Limb (tissue), 2 donors: ENCODE measurements at regions not wholly inside any gene's neighbourhood (a gene's known extent, or its start where the extent isn't known, plus 50 kb on each side); places are given as distances from the start of the nearest gene placed in this dataset.
"Not testable (repeated sequence)": the region's sequence is repeated elsewhere in the genome, so short reads cannot be mapped to it uniquely, and the experiment has no call there.

Experiments
- DNase-seq, 2 donors: peaks; one replicate each; pipeline ENCODE4 v3.0.0-alpha.2; 2016; ENCODE audit errors: extremely low spot score in 2 of 2

DNA sequence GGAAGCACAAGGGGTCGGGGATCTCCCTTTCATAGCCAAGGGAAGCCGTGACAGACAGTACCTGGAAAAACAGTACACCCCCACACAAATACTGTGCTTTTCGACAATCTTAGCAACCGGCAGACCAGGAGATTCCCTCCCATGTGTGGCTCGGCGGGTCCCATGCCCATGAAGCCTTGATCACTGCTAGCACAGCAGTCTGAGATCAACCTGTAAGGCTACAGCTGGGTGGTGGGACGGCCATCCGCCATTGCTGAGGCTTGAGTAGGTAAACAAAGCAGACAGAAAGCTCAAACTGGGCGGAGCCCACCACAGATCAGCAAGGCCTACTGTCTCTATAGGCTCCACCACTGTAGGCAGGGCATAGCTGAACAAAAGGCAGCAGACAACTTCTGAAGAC is 180.2 kb upstream of the SOX6 start:
- DNase-seq, result no peak

DNA sequence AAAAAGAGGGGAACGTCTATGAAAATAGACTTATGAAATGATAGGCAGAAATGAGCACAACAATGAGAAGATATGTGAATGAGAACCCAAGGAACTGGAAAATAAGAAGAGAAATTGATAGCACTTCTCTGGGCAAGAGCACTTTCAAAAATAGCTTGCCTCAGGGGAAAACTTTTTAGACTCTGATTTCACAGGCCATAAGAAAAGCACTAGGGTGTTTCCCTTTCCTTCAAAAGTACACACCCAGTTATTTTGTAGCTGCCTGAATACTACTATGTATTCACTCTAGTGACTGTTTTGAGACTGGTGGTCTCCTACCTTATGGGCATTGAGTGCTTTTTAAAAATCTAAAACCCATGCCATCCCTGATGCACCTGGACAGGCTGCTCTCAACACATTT is 172.3 kb upstream of the SOX6 start:
- DNase-seq, result no peak

DNA sequence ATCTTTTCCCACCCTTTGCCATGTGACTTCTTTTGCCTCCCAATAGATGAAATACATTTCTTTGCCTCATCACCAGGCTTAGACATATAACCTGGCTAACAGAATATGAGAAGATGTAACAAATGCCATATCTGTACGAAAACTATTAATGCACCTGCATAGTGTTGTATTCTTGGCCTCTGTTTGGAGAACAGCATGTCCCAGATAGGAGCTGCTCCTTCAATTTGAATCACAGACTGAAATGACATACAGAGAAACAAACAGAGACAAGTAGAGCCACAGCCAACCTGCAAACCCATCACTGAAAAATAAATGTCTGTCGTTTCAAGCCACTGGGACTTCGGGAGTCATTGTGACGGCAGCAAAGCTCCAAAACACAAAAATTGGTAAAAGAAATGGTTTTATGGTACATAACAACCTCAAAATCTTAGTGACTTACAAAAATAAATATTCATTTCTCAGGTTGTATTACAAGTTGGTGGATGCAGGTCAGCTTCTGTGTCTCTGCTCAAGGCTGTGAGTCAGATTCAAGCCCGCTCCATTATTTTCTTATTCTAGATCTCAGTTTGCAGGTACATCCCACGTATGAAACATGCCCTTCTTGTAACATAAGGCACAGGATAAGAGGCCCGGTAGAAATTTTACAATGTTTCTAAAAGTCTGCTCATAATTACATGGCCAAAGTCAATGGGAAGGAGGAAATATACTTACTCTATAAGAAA is 171.3 kb upstream of the SOX6 start:
- DNase-seq, result no peak

DNA sequence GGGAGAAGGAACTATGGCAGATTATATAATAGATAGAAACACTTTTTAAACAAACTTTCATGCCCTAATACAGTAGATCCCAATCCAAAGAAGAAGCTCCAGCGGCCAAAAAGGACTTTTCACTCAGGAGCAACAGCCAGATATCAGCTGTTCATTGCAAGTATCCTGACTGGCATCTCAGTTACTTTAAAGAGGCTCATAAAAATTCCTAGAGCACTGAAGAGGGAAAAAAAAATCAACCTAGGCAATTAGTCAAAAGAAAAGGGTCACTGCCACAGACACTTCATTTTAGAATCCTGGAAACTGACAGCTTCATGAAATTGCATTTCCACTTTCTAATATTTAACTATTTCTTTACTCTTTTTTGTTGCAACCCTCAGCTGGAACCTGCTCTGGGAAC is 170.6 kb upstream of the SOX6 start:
- DNase-seq, result no peak

DNA sequence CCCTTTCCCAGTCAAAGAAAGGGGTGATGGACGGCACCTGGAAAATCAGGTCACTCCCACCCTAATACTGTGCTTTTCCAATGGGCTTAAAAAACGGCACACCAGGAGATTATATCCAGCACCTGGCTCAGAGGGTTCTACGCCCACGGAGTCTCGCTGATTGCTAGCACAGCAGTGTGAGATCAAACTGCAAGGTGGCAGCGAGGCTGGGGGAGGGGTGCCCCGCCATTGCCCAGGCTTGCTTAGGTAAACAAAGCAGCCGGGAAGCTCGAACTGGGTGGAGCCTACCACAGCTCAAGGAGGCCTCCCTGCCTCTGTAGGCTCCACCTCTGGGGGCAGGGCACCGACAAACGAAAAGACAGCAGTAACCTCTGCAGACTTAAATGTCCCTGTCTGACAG is 164.4 kb upstream of the SOX6 start:
- DNase-seq, result not testable (repeated sequence)

DNA sequence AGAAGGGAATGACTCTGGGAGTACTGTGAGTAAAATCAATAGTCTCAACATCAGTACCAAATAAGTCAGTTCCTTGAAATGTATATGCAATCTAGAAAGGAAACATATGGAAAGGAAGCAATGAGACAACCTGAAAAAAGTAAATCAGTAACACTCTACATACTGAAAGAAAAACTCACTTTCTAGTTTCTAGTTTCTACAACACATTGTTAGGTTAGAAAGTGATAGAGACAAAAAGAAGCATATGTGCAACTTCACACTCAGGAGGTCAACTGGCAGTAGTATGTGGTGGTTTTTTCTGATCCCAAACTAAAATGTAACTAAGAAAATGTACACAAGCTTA is 156.5 kb upstream of the SOX6 start:
- DNase-seq, result no peak

DNA sequence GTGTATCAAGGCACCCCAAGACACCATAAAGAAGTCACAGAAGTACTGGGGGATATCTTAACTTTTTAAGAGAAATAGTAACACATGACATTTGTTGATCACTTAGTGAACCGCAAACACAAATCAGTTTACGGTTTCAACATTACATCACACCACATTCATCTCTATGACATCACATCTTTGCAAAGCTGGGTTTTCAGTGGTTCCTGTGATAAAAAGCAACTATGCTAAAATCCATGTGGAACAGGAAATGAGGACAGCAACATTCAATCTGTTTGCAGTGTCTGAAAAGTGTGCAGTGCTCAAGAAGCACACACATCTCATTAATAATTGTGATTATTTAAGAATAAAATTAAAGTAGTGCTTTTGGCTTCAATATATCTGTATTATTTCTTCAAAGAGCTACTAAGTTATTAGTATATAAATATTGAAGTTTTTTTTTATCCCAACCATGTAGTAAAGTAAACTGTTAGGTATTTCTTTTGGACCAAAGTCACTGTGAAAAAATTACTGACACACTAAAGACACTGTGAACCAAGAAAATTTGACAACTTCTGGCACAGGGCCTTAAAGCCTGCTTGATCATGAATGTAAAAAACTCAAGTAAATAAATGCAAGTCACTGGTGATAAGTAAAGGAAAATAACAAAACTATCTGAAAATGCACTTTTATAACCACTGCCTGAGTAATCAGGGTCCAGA is 156.0 kb upstream of the SOX6 start:
- no peak for DNase-seq

DNA sequence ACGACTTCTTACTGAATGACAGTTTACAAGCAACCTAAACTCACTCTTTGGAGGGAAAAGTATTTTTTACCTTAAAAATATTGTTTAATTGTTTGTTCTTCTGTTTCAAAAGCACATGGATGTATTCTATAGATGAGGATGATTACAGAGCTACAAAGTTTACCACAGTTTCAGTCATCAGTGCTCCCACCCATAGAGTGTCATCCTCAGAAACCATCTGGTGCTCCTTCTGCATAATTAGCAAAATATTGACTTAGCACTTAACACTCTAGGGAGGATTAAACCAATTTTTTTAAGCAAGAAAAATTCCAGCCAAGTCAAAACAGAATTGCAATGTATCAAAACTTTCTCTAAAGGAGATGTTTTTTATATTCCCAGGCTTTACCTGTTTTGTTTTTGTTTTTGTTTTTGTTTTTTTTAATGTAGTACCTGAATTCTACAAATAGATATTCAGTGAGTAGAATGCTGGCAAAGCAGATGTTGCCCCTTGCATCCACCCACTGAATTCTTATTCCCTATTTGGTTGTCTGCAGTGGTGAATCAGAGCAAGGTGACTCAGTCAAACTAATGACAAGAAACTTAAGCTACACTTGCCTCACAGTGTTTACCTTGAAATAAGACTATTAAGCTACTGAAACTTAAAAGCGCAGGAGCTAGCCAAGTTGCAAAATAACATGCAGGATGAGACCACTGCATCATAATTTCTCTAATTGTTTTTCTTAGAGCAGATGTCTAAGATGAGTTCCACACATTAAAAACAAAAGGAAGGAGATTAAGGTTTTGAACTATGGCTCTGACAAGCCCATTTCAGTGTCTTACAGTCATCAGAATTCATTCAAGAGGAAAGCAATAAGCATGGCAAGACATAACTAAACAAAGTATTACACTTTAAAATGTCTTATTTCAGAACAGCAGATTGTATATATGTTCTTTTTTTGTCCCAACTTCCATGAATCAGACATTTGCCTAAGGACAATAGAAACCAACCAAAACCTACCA is 155.1 kb upstream of the SOX6 start:
- no peak for DNase-seq

DNA sequence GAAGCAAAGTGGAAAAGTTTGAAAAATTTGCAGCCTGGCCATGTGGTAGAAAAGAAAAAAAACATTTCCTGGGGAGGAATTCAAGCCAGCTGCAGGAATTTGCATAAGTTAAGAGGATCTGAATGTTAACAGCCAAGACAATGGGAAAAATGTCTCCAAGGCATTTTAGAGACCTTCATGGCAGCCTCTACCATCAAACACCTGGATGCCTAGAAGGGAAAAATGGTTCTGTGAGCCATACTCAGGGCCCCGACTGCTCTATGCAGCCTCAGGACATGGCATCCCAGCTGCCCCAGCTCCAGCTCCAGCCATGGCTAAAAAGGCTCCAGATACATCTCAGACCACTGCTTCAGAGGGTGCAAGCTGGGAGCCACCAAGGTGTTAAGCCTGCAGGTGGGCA is 149.1 kb upstream of the SOX6 start:
- no peak for DNase-seq

DNA sequence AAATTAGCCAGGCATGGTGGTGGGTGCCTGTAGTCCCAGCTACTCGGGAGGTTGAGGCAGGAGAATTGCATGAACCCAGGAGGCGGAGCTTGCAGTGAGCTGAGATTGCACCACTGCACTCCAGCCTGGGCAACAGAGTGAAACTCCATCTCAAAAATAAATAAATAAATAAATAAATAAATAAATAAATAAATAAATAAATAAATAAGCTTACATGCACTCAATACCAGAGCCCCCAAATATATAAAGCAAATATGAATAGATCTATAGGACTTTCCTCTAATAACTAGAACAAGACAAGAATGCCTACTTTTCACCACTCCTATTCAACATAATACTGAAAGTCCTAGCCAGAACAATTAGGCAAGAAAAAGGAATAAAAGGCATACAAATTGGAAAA is 147.5 kb upstream of the SOX6 start:
- DNase-seq, result not testable (repeated sequence)

DNA sequence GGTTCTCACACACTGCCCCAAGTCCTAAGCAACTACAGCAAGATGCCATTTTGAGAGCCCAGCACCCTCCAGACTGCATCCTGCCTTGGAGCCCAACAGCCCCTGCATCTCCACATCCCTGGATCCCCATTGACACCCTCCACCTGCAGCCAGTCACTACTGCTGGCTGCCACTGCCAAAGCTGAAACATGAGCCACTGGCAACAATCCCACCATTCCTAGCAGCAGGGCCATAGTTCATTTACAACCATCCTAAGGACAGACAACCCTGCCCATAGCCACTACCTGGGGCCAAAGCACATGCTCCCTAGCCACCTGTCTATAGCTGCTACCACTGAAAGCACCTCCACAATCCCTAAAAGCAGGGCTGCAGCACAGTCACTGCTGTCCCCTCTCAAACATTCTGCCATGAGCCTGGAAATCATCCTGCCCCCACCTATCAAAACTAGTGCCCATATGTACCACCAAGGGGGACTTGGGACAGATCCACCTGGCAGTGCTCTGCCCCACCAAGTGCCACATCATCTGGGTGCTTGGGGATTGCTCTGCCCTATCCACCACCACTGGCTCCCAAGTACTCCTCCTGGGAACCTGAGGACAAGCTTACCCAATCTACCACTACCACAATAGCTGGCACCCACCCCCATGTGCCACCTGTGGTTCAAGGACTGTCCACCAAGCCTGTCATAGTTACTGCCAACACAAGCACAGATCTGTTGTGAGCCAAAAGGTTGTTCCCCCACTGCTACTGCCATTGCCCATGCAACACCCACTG is 138.8 kb upstream of the SOX6 start:
- DNase-seq, result no peak

DNA sequence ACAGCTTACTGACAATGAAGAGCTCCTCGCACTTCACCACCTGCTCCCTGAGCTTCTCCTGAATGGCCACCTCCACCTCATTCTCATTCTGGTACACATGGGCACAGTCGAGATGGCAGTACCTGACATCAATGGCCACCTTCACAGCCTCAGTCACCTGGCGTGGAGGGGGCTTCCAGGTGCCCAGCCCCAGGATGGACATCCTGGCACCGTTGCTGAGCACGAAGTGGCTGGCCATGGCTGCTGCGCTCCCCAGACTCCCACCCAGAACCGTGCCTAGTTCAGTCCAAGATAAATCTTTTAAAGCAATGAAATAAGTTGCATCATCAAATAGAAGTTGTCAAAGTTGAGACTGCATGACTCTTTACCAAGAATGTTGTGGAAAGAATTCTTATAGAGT is 128.1 kb upstream of the SOX6 start:
- DNase-seq, result no peak

DNA sequence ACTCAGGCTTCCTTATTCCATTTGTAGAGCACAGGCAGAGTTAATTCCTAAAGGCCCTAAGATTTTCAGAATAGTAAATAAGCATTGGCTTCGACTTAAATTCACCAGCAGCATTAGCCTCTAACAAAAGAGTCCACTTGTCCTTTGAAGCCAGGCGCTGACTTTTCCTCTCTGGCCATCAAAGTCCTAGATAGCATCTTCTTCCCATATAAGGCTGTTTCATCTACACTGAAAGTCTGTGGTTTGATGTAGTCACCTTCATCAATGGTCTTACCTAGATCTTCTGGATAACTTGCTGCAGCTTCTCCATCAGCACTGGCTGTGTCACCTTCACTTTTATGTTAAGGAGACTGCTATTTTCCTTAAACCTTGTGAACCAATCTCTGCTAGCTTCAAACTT is 118.3 kb upstream of the SOX6 start:
- DNase-seq, result no peak

DNA sequence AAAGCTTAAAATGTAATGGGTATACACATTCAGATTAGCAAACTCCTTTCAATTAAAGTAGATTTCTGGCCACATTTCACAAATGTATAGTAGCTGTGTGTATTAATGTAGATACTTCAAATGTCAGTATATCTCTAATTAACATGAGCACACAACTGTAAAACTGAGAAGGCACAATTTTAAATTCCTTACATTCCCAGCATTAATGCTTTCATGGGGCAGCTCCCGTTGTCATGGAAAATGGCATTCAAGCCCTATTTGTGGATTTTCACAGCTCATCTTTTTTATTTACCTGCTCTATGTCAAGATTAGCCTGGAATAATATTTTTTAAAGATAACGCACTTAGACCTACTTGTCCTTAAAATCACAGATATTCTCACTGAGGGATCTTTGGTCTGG is 113.6 kb upstream of the SOX6 start:
- no peak for DNase-seq

DNA sequence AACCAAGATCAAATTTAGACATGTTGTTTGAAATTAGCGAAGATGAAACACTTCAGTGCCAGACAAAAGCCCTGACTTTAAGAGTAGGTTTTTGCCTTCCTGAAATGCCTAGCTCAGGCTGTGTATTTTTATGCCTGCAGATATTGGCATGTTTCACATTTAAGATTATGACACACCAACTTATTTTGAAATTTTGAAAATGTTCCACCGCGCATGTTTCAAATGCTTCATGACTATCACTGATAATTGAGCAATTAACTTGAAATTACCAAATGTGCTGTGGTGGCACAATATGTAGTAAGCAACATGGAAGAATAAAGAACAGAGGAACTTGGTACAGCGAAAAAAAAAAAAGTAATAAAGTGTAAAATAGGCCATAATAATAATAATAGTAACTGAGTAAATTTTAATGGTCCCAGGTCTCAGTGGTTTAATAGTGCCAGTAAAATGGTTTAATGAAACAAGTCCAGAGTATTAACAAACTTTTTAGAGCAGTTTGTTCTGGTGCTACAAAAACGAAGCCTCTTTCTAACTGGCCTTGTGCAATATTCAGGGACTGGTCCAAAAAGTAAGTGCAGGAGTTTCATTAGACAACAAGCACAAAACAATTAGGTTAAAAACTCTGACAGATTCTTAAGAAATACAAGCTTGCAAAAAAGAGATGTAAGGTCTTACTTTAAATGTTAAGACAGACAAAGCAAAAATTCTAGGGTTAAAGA is 112.5 kb upstream of the SOX6 start:
- DNase-seq, result no peak

DNA sequence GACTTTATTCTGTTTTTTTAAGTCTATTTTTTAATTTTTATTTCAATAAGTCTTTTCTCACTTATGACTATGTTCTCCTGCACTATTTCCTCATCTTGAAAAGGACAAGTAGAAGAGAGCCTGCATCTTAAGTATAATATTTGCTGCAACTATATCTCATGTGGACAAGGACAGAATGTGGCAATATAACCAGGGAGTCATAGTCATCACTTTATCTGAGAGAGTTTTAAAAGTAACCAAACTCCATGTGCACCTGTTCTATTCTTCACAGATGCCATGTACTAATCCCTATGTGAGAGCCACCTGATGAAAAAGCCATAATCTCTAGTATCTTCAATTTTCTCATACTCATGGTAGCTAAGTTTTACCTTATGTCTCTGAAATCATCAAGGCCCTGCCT is 104.2 kb upstream of the SOX6 start:
- DNase-seq, result no peak

DNA sequence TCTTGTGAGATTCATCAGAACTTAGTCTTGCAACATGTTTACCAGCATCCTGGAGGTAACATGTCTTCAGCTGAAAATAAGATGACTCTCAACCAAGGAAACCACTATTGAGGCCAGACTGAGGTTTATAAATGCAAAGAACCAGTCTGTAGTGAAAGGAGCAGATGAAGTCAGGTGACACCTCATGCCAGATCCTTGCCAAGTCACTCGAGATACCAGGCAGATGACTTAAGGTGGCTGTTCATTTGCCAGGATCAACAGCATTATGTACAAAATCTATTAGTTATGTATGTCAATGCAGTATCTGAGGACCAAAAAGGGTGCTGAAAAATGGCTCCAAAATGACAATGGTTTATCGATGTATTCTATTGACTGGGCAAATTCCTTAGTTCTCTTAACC is 100.0 kb upstream of the SOX6 start:
- DNase-seq, result no peak

DNA sequence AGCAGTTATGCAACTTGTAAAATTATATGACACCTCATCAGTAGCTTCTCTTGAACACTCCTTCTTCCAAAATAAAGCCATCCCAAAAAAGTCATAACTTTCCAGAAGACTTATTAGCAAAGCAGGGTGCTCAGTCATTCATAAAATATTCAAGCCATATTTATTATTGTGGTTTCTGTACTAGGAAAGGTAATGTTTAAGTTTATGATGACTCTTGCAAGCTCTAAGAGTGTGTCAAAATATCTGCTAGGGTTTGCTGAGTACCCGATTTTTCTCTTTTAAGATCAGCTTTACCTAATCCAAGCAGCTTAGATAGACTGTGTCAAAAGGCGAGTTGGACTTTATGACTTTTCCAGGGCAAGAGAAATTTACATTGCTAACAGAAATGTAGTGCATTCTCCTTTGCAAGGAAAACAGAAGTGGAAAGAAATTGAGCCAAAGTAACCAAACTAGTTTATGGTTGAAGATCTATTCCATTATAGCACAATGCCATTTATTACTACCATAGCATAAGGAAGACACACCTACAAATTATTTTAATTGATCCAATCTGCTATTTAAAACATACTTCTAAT is 98.0 kb upstream of the SOX6 start:
- no peak for DNase-seq

DNA sequence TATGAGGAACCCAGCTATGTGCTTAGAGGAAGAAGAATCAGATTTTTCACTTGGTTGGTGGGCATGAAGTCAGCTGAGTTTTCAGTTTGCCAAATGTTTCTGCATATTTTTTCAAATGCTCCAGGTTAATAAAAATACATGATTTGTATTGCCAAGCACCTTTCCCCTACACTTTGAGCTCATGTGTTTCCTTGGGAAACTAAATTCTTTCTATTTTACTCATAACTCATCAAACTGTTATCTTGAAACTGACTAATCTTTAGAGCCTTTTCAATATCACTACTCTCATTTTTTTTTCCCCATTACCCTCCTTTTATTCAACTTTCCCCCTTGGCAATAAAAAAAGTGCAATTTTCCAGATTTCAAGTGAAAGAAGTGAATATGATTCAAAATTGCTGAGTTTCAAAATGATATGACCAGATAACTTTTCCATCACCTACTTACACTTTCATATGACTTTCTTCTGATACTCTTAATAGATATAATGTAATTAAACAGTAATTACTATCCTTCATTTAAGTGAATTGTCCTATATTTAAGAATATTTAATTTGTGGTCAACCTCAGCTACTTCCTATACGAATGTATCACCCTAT is 91.9 kb upstream of the SOX6 start:
- no peak for DNase-seq

DNA sequence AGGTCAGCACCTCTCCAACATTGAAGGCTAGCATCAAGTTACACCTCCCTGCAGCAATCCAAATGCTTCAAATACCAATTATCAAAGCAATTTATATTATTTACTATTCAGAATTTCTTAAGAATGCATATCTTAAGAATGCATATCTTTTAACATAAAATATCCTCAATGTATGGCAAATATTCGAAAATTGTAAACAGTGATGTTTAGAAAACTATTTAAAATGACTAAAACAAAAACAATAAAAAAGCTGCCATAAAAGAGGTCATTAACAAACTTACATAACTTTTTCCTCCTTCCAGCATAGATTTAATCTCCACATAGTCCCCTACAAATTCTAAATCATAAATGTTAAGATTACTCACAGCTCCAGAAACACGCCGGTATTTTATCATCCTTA is 85.1 kb upstream of the SOX6 start:
- no peak for DNase-seq
